ENCODE measurements at regions not wholly inside any gene's neighbourhood (a gene's known extent, or its start where the extent isn't known, plus 50 kb on each side); places are given as distances from the start of the nearest gene placed in this dataset.

DNA sequence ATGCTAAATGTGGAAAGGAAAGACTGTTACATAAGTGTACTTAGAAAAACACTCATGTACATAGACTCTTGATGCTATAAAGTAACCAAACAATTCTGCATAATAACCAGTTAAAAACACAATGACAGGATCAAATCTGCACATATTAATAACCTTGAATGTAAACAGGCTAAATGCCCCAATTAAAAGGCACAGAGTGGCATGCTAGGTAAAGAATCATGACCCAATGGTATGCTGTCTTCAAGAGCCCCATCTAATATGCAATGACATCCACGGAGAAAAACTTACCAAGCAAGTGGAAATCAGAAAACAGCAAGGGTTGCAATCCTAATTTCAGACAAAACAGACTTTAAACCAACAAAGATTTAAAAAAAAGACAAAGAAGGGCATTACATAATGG, 644.8 kb upstream of the PKN2 start:
- no peak overlapping the region for H3K9ac ChIP-seq (ENCODE audit: insufficient read depth, low read length, poor library complexity, severe bottlenecking)
- H3K79me2 ChIP-seq (ENCODE audit: insufficient read depth, low read length) = no peaks in the 10 kb centered on the region
- Mint-ChIP-seq H3K36me3 (no peaks in the 10 kb centered on the region), H3K4me1 (no peaks in the 10 kb centered on the region), H3K27me3 (ENCODE audit: low read depth in 3 of 3) (peaks cover 0 to 2% (median 0%) of the 10 kb centered on the region in 3 donors), H3K4me3 (no peak overlapping the region), H3K9me3 (peaks cover 12 to 28% (median 23%) of the 10 kb centered on the region in 7 donors), H3K27ac (no peak overlapping the region)
- no peak for TF ChIP-seq CTCF (IDR thresholded peaks at IDR 0.05)
- no peak overlapping the region for H2AFZ ChIP-seq (ENCODE audit: insufficient read depth, low read depth, low read length, poor library complexity, severe bottlenecking)
- no peak overlapping the region for H3K4me2 ChIP-seq (replicated peaks; ENCODE audit: extremely low read depth, low read length, poor library complexity, severe bottlenecking)
- WGBS (ENCODE audit: insufficient coverage) = 80% methylated on average over 1 of the region's 1 CpG
- H3K9me3 ChIP-seq (replicated peaks in 1 of 2; ENCODE audit: control insufficient read depth in 1 of 2, insufficient read depth in 1 of 2, low read length in 2 of 2) = peaks cover 16 to 27% of the 10 kb centered on the region in 2 donors
- H3K4me1 ChIP-seq (ENCODE audit: control insufficient read depth in 1 of 2, insufficient read depth in 2 of 2, low read length in 2 of 2) = no peaks in the 10 kb centered on the region
- no peak for DNase-seq
- no peak overlapping the region for H3K27ac ChIP-seq (ENCODE audit: low read depth in 1 of 2, low read length in 2 of 2)
- no peaks in the 10 kb centered on the region for H4K20me1 ChIP-seq (ENCODE audit: insufficient read depth, low read length)
- no peak overlapping the region for H3K4me3 ChIP-seq (replicated peaks in 1 of 3; ENCODE audit: low read depth in 2 of 3, low read length in 3 of 3)
- intact Hi-C loops (cut with micrococcal nuclease) = no loop called here
- H3K27me3 ChIP-seq (ENCODE audit: control insufficient read depth in 2 of 2, insufficient read depth in 2 of 2, low read length in 2 of 2) = no peaks in the 10 kb centered on the region
- no peaks in the 10 kb centered on the region for H3K36me3 ChIP-seq (replicated peaks in 1 of 2; ENCODE audit: control insufficient read depth in 1 of 2, insufficient read depth in 2 of 2, low read length in 2 of 2)

- Mint-ChIP-seq H3K27ac (no peak overlapping the region), H3K9me3 (peaks cover 0 to 13% (median 3%) of the 10 kb centered on the region in 7 donors), H3K4me3 (no peak overlapping the region), H3K27me3 (ENCODE audit: low read depth in 3 of 3) (no peaks in the 10 kb centered on the region), H3K36me3 (no peaks in the 10 kb centered on the region), H3K4me1 (no peaks in the 10 kb centered on the region)
- Histone ChIP-seq H3K9ac (ENCODE audit: insufficient read depth, low read length, poor library complexity, severe bottlenecking) (no peak overlapping the region), H3K9me3 (replicated peaks in 1 of 2; ENCODE audit: control insufficient read depth in 1 of 2, insufficient read depth in 1 of 2, low read length in 2 of 2) (peaks cover 0 to 5% of the 10 kb centered on the region in 2 donors), H3K4me2 (replicated peaks; ENCODE audit: extremely low read depth, low read length, poor library complexity, severe bottlenecking) (no peak overlapping the region), H3K4me1 (ENCODE audit: control insufficient read depth in 1 of 2, insufficient read depth in 2 of 2, low read length in 2 of 2) (no peaks in the 10 kb centered on the region), H3K27ac (ENCODE audit: low read depth in 1 of 2, low read length in 2 of 2) (no peak overlapping the region), H3K36me3 (replicated peaks in 1 of 2; ENCODE audit: control insufficient read depth in 1 of 2, insufficient read depth in 2 of 2, low read length in 2 of 2) (no peaks in the 10 kb centered on the region), H3K79me2 (ENCODE audit: insufficient read depth, low read length) (no peaks in the 10 kb centered on the region), H3K27me3 (ENCODE audit: control insufficient read depth in 2 of 2, insufficient read depth in 2 of 2, low read length in 2 of 2) (no peaks in the 10 kb centered on the region), H3K4me3 (replicated peaks in 1 of 3; ENCODE audit: low read depth in 2 of 3, low read length in 3 of 3) (no peak overlapping the region), H2AFZ (ENCODE audit: insufficient read depth, low read depth, low read length, poor library complexity, severe bottlenecking) (no peak overlapping the region), H4K20me1 (ENCODE audit: insufficient read depth, low read length) (no peaks in the 10 kb centered on the region)
- no peak for DNase-seq
- intact Hi-C loops (cut with micrococcal nuclease) = no loop called here
- TF ChIP-seq CTCF (IDR thresholded peaks at IDR 0.05) = no peak
These were observed 640.2 kb upstream of the PKN2 start for GRCh38 chr1:88043834-88044233.

Measured in CD14-positive monocyte (primary cell).